Natural killer cell (primary cell): ENCODE measurements at regions not wholly inside any gene's neighbourhood (a gene's known extent, or its start where the extent isn't known, plus 50 kb on each side); places are given as distances from the start of the nearest gene placed in this dataset.

Experiments
- ATAC-seq, 3 donors: fragments of 150-1000 bp in 2 of 3; fragments of 200-7000 bp in 1 of 3; cut with Tn5 transposase; 1 replicate in 1 of 3; 2 replicates in 2 of 3; pipeline ENCODE4 v1.10.0; 2021; ENCODE audit warnings: mild to moderate bottlenecking in 2 of 3, moderate library complexity in 2 of 3
- DNase-seq, 2 donors: peaks; one replicate each; pipeline versions ENCODE4 v3.0.0 to v3.0.0-alpha.2; 2013 to 2021; ENCODE audit warnings: mixed read lengths in 1 of 2
- H3K27ac ChIP-seq: one replicate; pipeline ENCODE4 v1.5.1; 2013; ENCODE audit warnings: mild to moderate bottlenecking, low read length
- H3K27me3 ChIP-seq: one replicate; pipeline ENCODE4 v1.6.1; 2013; ENCODE audit warnings: low read length; ENCODE audit not compliant: control insufficient read depth, insufficient read depth
- H3K36me3 ChIP-seq: one replicate; pipeline ENCODE4 v1.6.1; 2013; ENCODE audit warnings: low read length; ENCODE audit not compliant: control insufficient read depth, insufficient read depth
- H3K4me1 ChIP-seq: one replicate; pipeline ENCODE4 v1.6.1; 2013; ENCODE audit warnings: low read length; ENCODE audit not compliant: control insufficient read depth, insufficient read depth
- H3K4me3 ChIP-seq: one replicate; pipeline ENCODE4 v1.5.1; 2013; ENCODE audit warnings: low read length
- H3K9me3 ChIP-seq: one replicate; pipeline ENCODE4 v1.6.1; 2013; ENCODE audit warnings: low read length; ENCODE audit not compliant: control insufficient read depth, insufficient read depth
- H3K27ac Mint-ChIP-seq, 2 donors: one replicate each; pipeline ENCODE4 v1.8.0; 2022; ENCODE audit warnings: mild to moderate bottlenecking in 2 of 2, mixed read lengths in 2 of 2, moderate library complexity in 1 of 2
- H3K27me3 Mint-ChIP-seq, 2 donors: one replicate each; pipeline ENCODE4 v1.8.0; 2022; ENCODE audit warnings: low read depth in 2 of 2, mixed read lengths in 2 of 2
- H3K36me3 Mint-ChIP-seq: one replicate; pipeline ENCODE4 v1.8.0; 2022; ENCODE audit warnings: mixed read lengths
- H3K4me1 Mint-ChIP-seq, 2 donors: one replicate each; pipeline ENCODE4 v1.8.0; 2022; ENCODE audit warnings: mixed read lengths in 2 of 2
- H3K4me3 Mint-ChIP-seq: one replicate; pipeline ENCODE4 v1.8.0; 2022; ENCODE audit warnings: mild to moderate bottlenecking, moderate library complexity, mixed read lengths
- H3K9me3 Mint-ChIP-seq, 2 donors: one replicate each; pipeline ENCODE4 v1.8.0; 2022; ENCODE audit warnings: mixed read lengths in 2 of 2
- CTCF ChIP-seq: fragments of 200-600 bp; IDR thresholded peaks from one replicate; pipeline ENCODE4 v1.8.0; 2022; ENCODE audit warnings: antibody characterized with exemption
- WGBS: methylation state at CpG from one replicate; pipeline ENCODE4 v1.1.7; 2013; ENCODE audit warnings: missing lambda C conversion rate; ENCODE audit not compliant: insufficient coverage; 5-methylcytosine and 5-hydroxymethylcytosine counted together
- intact Hi-C: fragments of 100-400 bp; cut with micrococcal nuclease; formaldehyde crosslinking; loops from one replicate; pipeline ENCODE4 v1.14.2; 2022

- TF ChIP-seq CTCF = no peak
- H3K4me3 ChIP-seq = no peak overlapping the region
- no peak for DNase-seq
- ATAC-seq = no peak
- H3K4me1 Mint-ChIP-seq = no peaks in the 10 kb centered on the region
- no peaks in the 10 kb centered on the region for H3K9me3 ChIP-seq
- WGBS = 72% methylated on average over 16 of the region's 19 CpGs
- no peak overlapping the region for H3K27ac ChIP-seq
- intact Hi-C loops = no loop called here
- no peaks in the 10 kb centered on the region for H3K27me3 ChIP-seq
- no peaks in the 10 kb centered on the region for H3K36me3 ChIP-seq
- H3K4me3 Mint-ChIP-seq = no peak overlapping the region
- H3K4me1 ChIP-seq = no peaks in the 10 kb centered on the region
- H3K36me3 Mint-ChIP-seq = no peaks in the 10 kb centered on the region
- H3K9me3 Mint-ChIP-seq = peaks cover 12 to 21% of the 10 kb centered on the region in 2 donors
- H3K27ac Mint-ChIP-seq = no peak overlapping the region
- H3K27me3 Mint-ChIP-seq = no peaks in the 10 kb centered on the region
These were observed 302.6 kb upstream of the RRP15 start for GRCh38 chr1:217982331-217983050.

DNA sequence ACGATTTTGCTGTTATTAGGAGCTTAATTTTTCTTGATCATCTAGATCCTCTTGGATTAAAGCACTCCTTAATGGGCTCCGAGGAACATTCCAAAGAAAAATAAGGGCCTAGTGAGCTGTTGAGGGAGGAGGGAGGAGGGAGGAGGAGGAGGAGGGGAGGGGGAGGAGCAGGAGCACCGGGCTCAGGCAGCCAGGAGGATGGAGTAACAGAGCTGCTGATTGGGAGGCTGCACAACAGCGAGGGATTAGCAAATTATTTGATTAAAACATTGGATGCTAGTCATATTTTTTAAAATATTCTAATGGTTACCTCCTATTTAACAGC, 302.1 kb upstream of the RRP15 start:
- intact Hi-C loops = no loop called here
- Mint-ChIP-seq H3K4me1 (no peaks in the 10 kb centered on the region), H3K9me3 (peaks cover 12 to 21% of the 10 kb centered on the region in 2 donors), H3K4me3 (no peak overlapping the region), H3K27ac (no peak overlapping the region), H3K27me3 (no peaks in the 10 kb centered on the region), H3K36me3 (no peaks in the 10 kb centered on the region)
- ATAC-seq (no peak), DNase-seq (no peak)
- 55% methylated on average over 3 of the region's 4 CpGs for WGBS
- Histone ChIP-seq H3K27me3 (no peaks in the 10 kb centered on the region), H3K4me3 (no peak overlapping the region), H3K36me3 (no peaks in the 10 kb centered on the region), H3K9me3 (no peaks in the 10 kb centered on the region), H3K27ac (no peak overlapping the region), H3K4me1 (no peaks in the 10 kb centered on the region)
- no peak for TF ChIP-seq CTCF

DNA sequence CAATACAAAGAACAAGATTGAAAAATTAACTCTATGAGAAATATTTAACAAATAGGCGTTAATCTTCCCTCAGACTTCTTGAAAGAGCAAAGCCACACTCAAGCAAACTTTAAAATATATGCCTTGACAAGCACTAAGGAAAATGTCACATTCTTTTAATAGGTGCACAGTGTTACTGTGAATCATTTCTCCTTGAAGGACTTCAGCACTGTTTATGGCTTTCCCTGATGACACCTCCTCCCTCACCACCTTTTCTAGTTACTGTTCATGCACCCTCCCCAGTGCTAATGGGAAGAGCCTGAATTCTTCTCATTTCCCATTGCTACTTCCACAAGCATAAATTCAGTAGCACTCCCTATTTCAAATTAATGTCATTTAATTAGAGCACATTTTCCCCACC, 299.5 kb upstream of the RRP15 start:
- Mint-ChIP-seq H3K4me3 (no peak overlapping the region), H3K27ac (no peak overlapping the region), H3K27me3 (no peaks in the 10 kb centered on the region), H3K9me3 (peaks cover 8 to 15% of the 10 kb centered on the region in 2 donors), H3K4me1 (no peaks in the 10 kb centered on the region), H3K36me3 (no peaks in the 10 kb centered on the region)
- Histone ChIP-seq H3K9me3 (peaks cover under 1% of the 10 kb centered on the region), H3K4me1 (no peaks in the 10 kb centered on the region), H3K27ac (no peak overlapping the region), H3K27me3 (no peaks in the 10 kb centered on the region), H3K4me3 (no peak overlapping the region), H3K36me3 (no peaks in the 10 kb centered on the region)
- TF ChIP-seq CTCF = no peak
- 100% methylated on average over 1 of the region's 1 CpG for WGBS
- intact Hi-C loops = no loop called here
- no peak for DNase-seq
- no peak for ATAC-seq

GRCh38 chr1:217989510-217989909, 295.6 kb upstream of the RRP15 start:
- WGBS = 71% methylated on average over 2 of the region's 2 CpGs
- Histone ChIP-seq H3K4me1 (no peaks in the 10 kb centered on the region), H3K9me3 (peaks cover 2% of the 10 kb centered on the region), H3K4me3 (no peak overlapping the region), H3K36me3 (no peaks in the 10 kb centered on the region), H3K27ac (no peak overlapping the region), H3K27me3 (no peaks in the 10 kb centered on the region)
- intact Hi-C loops = no loop called here
- Mint-ChIP-seq H3K27ac (no peak overlapping the region), H3K9me3 (peaks cover 14 to 17% of the 10 kb centered on the region in 2 donors), H3K27me3 (no peaks in the 10 kb centered on the region), H3K4me3 (no peak overlapping the region), H3K4me1 (no peaks in the 10 kb centered on the region), H3K36me3 (no peaks in the 10 kb centered on the region)
- no peak for DNase-seq
- TF ChIP-seq CTCF = no peak
- ATAC-seq = no peak
